ENCODE measurements at regions not wholly inside any gene's neighbourhood (a gene's known extent, or its start where the extent isn't known, plus 50 kb on each side); places are given as distances from the start of the nearest gene placed in this dataset.

DNA sequence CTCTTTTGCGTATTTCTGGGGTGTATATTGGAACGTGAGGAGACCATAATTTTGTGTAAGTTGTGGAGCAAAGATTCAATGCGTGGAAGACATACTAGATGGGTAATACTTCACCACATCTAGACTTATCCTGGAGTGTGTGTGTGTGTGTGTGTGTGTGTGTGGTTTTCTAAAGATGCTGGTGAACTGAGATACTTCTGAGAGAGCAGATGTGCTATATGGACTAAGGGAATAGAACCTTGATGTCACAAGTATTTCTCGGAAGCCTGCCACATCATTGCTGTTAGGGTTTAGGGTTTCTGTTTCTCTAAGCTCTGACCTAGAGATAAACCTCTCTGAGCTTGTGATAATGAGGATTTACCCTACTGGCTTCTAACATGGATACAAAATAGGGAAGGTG is 138.8 kb downstream of the DACT1 start:
- Histone ChIP-seq H3K4me1 (ENCODE audit: insufficient read depth, low read length) (peaks cover 16% of the 10 kb centered on the region), H3K9ac (ENCODE audit: low read depth, low read length) (no peak overlapping the region), H3K36me3 (ENCODE audit: insufficient read depth, low read length) (no peaks in the 10 kb centered on the region), H3K9me3 (ENCODE audit: control insufficient read depth, insufficient read depth, low read length) (no peaks in the 10 kb centered on the region)

DNA sequence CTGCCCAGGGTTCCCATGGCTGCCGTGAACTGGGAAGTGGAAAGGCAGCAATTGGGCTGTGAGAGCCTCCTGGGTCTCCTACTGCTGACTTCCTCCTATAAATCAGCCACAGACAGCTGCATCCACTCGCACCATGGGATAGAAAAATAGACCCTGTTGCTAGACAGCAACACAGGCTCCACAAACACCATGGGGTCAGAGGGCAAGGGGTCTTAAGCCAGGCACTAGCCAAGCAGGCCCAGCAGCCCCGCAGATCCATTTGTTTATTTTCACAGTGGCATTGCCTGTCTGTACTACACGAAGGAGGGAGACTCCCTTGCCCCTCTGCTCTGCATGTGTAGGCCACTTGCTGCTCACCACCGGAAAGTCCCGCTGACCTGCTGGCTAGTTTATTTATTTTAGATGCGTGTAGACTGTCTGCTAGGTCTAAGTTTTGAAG is 139.8 kb downstream of the DACT1 start:
- H3K36me3 ChIP-seq (ENCODE audit: insufficient read depth, low read length) = no peaks in the 10 kb centered on the region
- H3K9me3 ChIP-seq (ENCODE audit: control insufficient read depth, insufficient read depth, low read length) = no peaks in the 10 kb centered on the region
- peaks cover 10% of the 10 kb centered on the region for H3K4me1 ChIP-seq (ENCODE audit: insufficient read depth, low read length)
- no peak overlapping the region for H3K9ac ChIP-seq (ENCODE audit: low read depth, low read length)

DNA sequence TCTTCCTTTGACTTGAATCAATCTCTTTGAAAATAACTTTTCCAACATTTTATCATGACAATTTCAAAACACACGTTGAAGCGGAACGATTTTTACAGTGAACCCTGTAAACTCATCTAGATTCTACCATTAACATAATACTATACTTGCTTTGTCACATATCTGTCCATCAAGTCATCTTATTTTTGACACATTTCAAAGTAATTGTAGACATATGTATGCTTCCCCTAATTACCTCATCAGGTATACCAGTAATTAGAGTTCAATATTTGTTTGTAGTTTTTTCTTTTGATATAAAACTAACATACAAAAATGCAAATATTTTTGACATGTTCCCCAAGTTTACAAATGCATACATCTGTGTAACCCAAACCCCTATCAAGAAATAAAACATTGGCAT is 140.4 kb downstream of the DACT1 start:
- no peaks in the 10 kb centered on the region for H3K36me3 ChIP-seq (ENCODE audit: insufficient read depth, low read length)
- H3K9me3 ChIP-seq (ENCODE audit: control insufficient read depth, insufficient read depth, low read length) = no peaks in the 10 kb centered on the region
- no peak overlapping the region for H3K9ac ChIP-seq (ENCODE audit: low read depth, low read length)
- peaks cover 4% of the 10 kb centered on the region; the same call in 1 of the 2 replicates for H3K4me1 ChIP-seq (ENCODE audit: insufficient read depth, low read length)

DNA sequence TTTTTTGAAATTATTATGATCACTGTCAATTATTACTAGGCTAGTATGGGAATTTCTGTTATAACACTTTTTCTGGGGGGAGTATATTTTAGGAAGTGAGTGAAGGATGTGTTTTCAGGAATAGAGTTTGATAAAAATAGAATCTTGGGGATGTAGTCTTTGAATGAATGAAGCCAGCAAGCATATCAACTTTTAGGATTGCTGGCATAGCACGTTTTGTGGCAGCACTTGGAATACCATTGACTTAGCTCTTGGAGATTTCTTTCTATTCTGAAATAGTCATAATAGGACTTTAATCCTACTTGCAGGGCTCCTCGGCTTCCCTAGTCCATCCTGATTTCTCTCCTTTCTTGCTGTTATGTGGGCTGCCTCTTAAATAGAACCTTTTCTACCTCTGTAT is 141.6 kb downstream of the DACT1 start:
- no peaks in the 10 kb centered on the region for H3K9me3 ChIP-seq (ENCODE audit: control insufficient read depth, insufficient read depth, low read length)
- H3K36me3 ChIP-seq (ENCODE audit: insufficient read depth, low read length) = no peaks in the 10 kb centered on the region
- no peaks in the 10 kb centered on the region for H3K4me1 ChIP-seq (ENCODE audit: insufficient read depth, low read length)
- no peak overlapping the region for H3K9ac ChIP-seq (ENCODE audit: low read depth, low read length)

DNA sequence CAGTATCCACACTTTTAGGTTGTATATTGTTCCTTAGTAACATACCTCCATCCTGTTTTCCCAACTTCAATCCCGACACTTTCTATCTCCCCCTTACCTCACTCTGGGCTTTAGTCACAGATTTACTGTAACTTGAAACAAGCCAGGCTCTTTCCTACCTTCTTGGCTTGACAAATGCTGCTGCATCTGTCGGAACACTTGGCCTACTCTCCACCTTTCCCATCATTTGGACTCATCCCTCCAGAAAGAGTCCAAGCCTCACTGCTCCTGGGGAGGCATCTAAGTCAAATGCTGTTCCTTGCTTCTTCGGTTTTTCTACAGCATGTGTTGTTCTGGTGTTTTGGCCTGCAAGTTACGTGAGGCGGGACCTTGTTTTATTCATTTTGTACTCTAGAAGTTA is 142.4 kb downstream of the DACT1 start:
- Histone ChIP-seq H3K9me3 (ENCODE audit: control insufficient read depth, insufficient read depth, low read length) (no peaks in the 10 kb centered on the region), H3K36me3 (ENCODE audit: insufficient read depth, low read length) (no peaks in the 10 kb centered on the region), H3K4me1 (ENCODE audit: insufficient read depth, low read length) (no peaks in the 10 kb centered on the region), H3K9ac (ENCODE audit: low read depth, low read length) (no peak overlapping the region)

DNA sequence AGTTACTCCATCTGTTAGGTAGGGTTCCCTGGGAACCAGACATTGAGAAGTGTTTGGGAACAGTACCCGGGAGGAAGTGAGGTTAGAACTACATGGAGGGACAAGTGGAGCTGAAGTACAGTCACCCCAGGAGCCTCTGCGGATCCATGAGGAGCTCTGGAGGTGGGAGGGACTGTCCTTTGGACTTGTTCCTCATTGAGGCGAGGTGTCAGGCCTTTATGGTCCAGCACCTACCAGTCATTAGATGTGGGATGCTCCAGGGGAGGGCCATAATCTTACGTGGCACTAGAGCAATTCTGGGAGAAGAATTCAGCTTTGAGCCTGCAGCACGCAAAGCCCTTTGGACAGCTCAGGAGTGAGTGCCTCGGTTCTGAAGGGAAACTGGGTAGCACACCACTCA is 142.8 kb downstream of the DACT1 start:
- Histone ChIP-seq H3K9me3 (ENCODE audit: control insufficient read depth, insufficient read depth, low read length) (no peaks in the 10 kb centered on the region), H3K9ac (ENCODE audit: low read depth, low read length) (no peak overlapping the region), H3K4me1 (ENCODE audit: insufficient read depth, low read length) (no peaks in the 10 kb centered on the region), H3K36me3 (ENCODE audit: insufficient read depth, low read length) (no peaks in the 10 kb centered on the region)

DNA sequence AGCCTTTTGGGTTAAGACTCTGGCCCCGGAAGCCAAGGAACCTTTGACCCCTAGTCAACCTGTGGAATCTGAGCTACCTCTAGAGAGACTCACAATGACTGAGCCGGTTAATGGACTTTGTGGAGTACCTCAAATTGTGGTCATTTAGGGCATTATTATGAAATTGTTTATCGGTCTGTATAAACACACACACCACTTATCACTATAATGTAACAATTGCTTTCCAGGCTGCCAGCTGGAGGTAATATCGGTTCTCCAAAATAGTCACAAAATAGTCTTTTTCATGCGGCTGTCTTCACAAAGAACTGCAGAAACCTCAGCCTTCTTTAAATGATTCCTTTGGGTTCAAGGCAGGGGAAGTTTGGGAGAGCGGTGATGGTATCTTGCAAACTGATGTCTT is 144.2 kb downstream of the DACT1 start:
- Histone ChIP-seq H3K4me1 (ENCODE audit: insufficient read depth, low read length) (no peaks in the 10 kb centered on the region), H3K36me3 (ENCODE audit: insufficient read depth, low read length) (no peaks in the 10 kb centered on the region), H3K9me3 (ENCODE audit: control insufficient read depth, insufficient read depth, low read length) (no peaks in the 10 kb centered on the region), H3K9ac (ENCODE audit: low read depth, low read length) (no peak overlapping the region)

DNA sequence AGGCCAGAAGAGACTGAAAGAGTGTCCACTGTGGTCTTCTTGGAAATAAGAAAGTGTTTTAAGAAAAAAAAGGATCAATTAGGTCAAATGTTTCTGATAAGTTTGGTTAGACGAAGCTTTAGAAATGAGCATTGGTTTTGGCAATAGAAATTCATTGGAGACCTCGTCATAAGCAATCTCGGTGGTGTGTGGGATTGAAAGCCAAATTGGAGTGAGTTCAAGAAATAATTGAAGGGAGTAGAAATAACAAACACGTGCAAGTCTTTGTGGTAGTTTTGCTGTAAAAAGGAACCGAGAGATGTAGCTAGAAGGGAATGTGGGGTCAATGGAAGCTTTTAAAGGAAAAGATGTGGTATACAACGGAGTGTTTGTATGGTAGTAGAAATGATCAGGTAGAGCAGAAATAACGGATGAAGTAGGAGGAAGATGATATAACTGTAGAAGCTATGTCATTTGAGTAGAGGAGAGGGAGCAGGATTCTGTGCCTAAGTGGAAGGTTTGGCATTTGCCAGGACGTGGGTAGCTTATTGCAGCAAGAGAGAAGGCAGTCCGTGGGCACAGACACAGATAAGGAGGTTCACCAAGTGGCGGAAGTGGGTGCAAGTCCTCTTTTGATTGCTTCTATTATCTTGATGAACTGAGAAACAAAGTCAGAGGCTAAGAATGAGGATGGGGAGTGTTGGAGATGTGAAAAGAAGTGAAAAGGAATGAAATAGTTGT is 146.2 kb downstream of the DACT1 start:
- H3K4me1 ChIP-seq (ENCODE audit: insufficient read depth, low read length) = peaks cover 11% of the 10 kb centered on the region
- no peaks in the 10 kb centered on the region for H3K36me3 ChIP-seq (ENCODE audit: insufficient read depth, low read length)
- H3K9me3 ChIP-seq (ENCODE audit: control insufficient read depth, insufficient read depth, low read length) = no peaks in the 10 kb centered on the region
- no peak overlapping the region for H3K9ac ChIP-seq (ENCODE audit: low read depth, low read length)

DNA sequence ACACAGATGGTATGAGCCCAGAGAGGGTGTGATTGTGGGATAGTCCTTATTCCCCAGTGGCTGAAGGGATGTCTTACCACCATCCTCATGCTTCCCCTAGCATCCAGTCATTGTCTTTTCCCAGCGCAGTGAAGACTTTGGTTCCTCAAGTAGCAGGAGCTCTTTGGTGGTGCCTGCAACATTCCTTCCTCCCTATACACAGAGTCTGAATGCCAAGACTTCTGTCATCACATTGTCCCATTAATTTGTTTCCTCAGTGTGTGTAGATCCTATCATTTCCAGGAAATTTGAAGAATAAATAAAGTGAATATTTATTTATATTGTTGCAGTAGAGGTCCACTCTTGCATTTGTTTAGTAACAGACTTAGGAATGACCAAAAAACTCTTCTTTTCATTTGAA is 147.2 kb downstream of the DACT1 start:
- H3K9ac ChIP-seq (ENCODE audit: low read depth, low read length) = no peak overlapping the region
- H3K36me3 ChIP-seq (ENCODE audit: insufficient read depth, low read length) = no peaks in the 10 kb centered on the region
- H3K4me1 ChIP-seq (ENCODE audit: insufficient read depth, low read length) = peaks cover 21% of the 10 kb centered on the region
- H3K9me3 ChIP-seq (ENCODE audit: control insufficient read depth, insufficient read depth, low read length) = no peaks in the 10 kb centered on the region

DNA sequence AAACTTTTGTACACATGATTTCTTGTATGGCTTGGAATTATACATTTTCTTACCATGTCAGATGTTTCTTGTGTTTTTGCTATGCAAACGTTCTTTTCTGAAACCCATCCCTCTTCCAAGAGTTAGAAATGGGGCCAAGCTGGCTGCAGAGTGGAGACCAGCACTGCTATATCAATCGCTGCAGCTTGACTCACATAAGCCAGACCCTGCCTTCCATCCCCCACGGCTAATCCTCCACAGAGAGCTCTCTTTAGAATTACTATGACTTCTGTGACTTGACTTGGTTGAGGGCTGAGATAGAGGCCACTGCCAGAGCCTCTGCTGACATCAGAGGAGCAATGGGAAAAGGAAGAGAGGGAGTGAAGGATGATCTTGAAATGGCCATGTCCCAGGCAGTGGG is 147.9 kb downstream of the DACT1 start:
- H3K4me1 ChIP-seq (ENCODE audit: insufficient read depth, low read length) = peaks cover 24% of the 10 kb centered on the region

DNA sequence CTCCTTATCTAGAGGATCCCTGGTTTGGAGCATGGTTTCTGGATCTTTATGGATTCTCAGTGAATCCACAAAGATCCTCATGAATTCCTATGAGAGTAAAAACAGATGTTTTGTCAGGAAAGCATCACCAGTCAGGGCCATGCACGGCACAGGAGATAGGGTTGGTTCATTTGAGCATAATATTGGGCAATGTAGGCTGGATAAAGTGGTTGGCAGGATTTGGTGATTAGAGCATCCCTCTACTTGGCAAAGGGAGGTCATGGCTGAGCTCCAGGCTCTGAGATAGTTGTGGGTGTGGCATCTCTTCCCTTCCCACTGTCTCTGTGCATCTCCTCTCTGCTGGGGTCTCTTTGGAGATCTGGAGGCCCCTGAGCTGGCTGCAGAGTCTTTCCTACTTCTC is 149.8 kb downstream of the DACT1 start:
- Histone ChIP-seq H3K9me3 (ENCODE audit: control insufficient read depth, insufficient read depth, low read length) (no peaks in the 10 kb centered on the region), H3K36me3 (ENCODE audit: insufficient read depth, low read length) (no peaks in the 10 kb centered on the region), H3K4me1 (ENCODE audit: insufficient read depth, low read length) (peaks cover 24% of the 10 kb centered on the region), H3K9ac (ENCODE audit: low read depth, low read length) (no peak overlapping the region)

More for the DNA sequence above, 147.9 kb downstream of the DACT1 start:
- Histone ChIP-seq H3K9ac (ENCODE audit: low read depth, low read length) (no peak overlapping the region), H3K9me3 (ENCODE audit: control insufficient read depth, insufficient read depth, low read length) (no peaks in the 10 kb centered on the region), H3K36me3 (ENCODE audit: insufficient read depth, low read length) (no peaks in the 10 kb centered on the region)

DNA sequence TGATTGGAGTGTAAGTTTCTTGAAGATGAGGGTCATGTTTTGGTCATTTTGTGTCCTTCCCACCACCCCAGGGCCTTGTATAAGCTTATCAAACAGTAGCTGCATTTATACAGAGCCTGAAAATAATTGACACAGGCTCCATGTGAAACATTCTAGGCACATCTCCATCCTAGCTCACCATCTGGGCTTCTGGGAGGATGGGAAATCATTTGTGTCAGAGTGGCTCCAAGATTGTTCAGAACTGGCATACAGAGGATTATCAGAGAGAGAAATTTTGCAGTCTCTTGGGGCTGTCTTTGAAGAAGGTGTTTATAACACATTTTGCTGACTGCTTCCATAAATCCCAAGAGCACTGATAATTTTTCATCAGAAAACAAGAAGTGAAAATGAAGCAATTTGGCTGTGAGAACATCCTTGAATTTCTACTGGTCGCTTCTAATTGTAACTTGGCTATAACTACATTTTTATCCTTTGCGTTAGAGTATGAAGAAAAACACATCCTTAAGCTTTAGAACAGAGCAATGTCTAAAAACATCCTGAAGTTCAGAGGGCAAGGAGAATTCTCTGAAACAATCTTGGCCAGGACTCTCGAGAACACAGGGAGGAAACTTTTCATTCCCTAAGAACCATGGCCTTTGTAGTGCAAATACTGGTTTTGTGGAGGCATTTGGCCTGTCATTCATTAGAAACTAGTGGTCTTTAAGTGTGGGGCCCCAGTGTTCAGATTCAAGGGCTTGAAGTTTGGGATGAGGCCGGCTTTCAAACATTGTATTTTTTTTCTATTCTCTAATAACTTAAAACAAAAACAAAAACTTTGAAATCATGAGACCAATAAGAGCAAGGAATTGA is 151.1 kb downstream of the DACT1 start:
- H3K9ac ChIP-seq (ENCODE audit: low read depth, low read length) = no peak overlapping the region
- H3K4me1 ChIP-seq (ENCODE audit: insufficient read depth, low read length) = peaks cover 24% of the 10 kb centered on the region
- no peaks in the 10 kb centered on the region for H3K9me3 ChIP-seq (ENCODE audit: control insufficient read depth, insufficient read depth, low read length)
- H3K36me3 ChIP-seq (ENCODE audit: insufficient read depth, low read length) = no peaks in the 10 kb centered on the region

DNA sequence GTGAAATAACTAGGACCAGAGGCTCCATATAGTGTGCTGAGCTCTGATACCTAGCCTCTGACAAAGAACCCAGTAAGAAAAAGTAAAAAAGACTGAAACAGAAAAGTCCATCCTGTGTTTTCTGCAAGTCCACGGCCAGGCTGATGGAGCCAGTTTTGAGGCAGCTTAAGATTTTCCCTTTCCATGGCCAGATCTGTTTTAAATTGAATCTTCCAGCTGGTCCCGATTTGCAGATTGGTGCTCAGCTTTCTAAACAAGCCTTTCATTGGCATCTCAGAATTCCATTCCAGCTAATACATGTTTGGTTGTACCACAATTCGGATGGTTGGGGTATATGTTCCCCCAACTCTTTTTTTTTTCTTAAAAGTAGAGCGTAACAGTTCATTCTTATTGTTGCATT is 152.0 kb downstream of the DACT1 start:
- Histone ChIP-seq H3K36me3 (ENCODE audit: insufficient read depth, low read length) (no peaks in the 10 kb centered on the region), H3K4me1 (ENCODE audit: insufficient read depth, low read length) (peaks cover 24% of the 10 kb centered on the region), H3K9ac (ENCODE audit: low read depth, low read length) (no peak overlapping the region), H3K9me3 (ENCODE audit: control insufficient read depth, insufficient read depth, low read length) (no peaks in the 10 kb centered on the region)

DNA sequence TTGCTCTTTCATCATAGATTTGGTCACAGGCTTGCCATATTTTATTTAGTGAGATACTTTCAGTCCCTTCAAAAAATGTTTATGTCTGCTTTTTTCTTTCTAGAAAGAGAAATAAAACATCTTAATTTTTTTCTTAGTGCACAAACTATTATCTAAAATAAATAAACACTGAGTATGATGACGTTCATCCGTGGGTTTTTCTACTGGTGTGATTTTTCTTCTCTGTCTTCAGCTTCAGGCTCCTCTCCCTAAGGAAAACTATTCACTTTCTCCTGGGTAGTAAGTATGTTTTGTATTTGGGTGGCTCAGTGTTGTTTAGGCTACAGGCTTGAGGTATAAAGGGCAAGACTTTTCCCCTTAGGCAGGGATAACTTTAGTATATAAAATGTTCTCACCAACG is 154.7 kb downstream of the DACT1 start:
- H3K4me1 ChIP-seq (ENCODE audit: insufficient read depth, low read length) = peaks cover 24% of the 10 kb centered on the region

DNA sequence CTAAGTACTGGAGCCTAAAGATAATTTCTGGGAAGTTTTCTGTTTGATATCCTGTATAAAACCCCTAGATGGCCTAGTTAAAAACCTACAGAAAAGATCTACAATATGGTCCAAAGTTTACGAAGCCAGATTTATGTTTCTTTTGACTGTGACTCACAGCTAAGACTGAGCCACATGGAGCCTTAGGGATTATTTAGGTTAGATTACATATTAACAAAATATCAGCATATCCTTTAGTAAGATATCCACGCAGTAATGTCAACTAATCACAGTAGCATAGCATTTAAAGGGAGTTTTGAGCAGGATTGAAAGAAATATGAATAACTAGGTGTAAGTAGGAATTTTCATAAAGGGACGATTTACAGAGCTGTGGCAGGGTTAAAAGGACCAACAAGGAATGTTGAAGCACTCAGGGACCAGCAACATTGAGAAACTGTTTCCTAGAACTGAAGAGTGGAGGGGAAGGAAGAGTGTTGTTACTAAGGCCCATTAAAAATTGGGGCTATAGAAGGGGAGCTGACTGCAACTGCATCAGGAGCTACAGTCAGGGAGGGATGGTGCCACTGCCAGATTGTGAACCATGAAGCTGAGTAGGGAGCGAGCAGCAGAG is 155.5 kb downstream of the DACT1 start:
- no peaks in the 10 kb centered on the region for H3K36me3 ChIP-seq (ENCODE audit: insufficient read depth, low read length)
- H3K4me1 ChIP-seq (ENCODE audit: insufficient read depth, low read length) = peaks cover 20% of the 10 kb centered on the region
- no peak overlapping the region for H3K9ac ChIP-seq (ENCODE audit: low read depth, low read length)

More for the DNA sequence above, 154.7 kb downstream of the DACT1 start:
- no peaks in the 10 kb centered on the region for H3K36me3 ChIP-seq (ENCODE audit: insufficient read depth, low read length)
- H3K9me3 ChIP-seq (ENCODE audit: control insufficient read depth, insufficient read depth, low read length) = no peaks in the 10 kb centered on the region
- no peak overlapping the region for H3K9ac ChIP-seq (ENCODE audit: low read depth, low read length)

More for the DNA sequence above, 155.5 kb downstream of the DACT1 start:
- H3K9me3 ChIP-seq (ENCODE audit: control insufficient read depth, insufficient read depth, low read length) = no peaks in the 10 kb centered on the region

Measured in ES-I3 (cell line).